ENCODE measurements at regions not wholly inside any gene's neighbourhood (a gene's known extent, or its start where the extent isn't known, plus 50 kb on each side); places are given as distances from the start of the nearest gene placed in this dataset.

DNA sequence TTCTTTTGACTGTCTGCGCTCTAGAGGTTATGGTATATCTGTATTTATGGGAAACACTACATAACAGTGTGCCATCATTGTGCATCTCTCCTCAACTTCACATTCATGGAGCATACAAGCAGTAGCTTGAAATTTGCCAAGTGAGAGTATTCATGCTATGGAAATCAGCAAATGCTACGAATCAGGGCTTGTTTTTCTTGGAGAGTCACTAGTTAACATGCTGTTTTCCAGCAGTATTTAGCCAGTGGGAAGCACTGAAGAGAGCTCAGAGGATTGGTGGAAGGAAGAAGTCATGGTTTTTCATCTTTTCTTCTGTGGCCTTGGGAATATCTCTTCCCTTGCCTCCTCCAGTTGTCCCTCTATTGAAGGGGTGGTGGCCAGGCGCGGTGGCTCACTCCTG is 303.0 kb downstream of the PSAT1 start:
- Mint-ChIP-seq H3K9me3 (no peaks in the 10 kb centered on the region), H3K4me1 (ENCODE audit: low read depth) (no peaks in the 10 kb centered on the region), H3K36me3 (ENCODE audit: low read depth) (no peaks in the 10 kb centered on the region), H3K27ac (no peak overlapping the region), H3K4me3 (no peak overlapping the region), H3K27me3 (ENCODE audit: low read depth) (no peaks in the 10 kb centered on the region)

DNA sequence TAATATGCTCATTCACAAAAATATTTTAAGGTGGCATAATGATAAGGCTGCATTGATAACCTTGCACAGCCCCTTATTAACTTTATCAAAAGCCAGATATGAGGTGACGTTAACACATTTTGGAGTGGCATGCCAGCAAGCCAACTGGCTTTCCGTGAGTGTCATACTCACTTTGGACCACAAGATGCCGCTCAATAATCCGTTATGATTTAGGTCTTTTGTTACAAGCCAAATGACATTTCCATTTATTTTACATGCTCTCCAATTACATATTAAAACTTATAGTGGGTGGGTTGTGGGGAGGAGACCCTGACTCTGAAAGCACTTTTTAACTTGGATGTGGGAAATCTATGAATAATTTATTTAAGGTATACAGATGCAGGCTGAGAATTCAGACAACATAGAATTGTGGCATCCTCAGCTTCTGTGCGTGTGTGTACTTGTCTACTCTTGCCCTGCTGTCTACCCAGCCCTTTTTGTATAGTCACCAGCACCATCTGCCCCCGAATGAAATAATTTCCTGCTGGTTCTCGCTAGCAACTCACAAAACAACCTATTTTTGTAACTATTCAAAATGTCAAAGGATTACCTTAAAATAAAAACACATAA is 305.1 kb downstream of the PSAT1 start:
- Mint-ChIP-seq H3K27ac (no peak overlapping the region), H3K4me1 (ENCODE audit: low read depth) (no peaks in the 10 kb centered on the region), H3K9me3 (no peaks in the 10 kb centered on the region), H3K36me3 (ENCODE audit: low read depth) (no peaks in the 10 kb centered on the region), H3K27me3 (ENCODE audit: low read depth) (no peaks in the 10 kb centered on the region), H3K4me3 (no peak overlapping the region)

GRCh38 chr9:78605041-78606000 is 308.4 kb downstream of the PSAT1 start:
- H3K27ac Mint-ChIP-seq: no peak overlapping the region
- no peaks in the 10 kb centered on the region for H3K27me3 Mint-ChIP-seq (ENCODE audit: low read depth)
- H3K36me3 Mint-ChIP-seq (ENCODE audit: low read depth): no peaks in the 10 kb centered on the region
- no peak overlapping the region for H3K4me3 Mint-ChIP-seq
- H3K9me3 Mint-ChIP-seq: no peaks in the 10 kb centered on the region
- H3K4me1 Mint-ChIP-seq (ENCODE audit: low read depth): no peaks in the 10 kb centered on the region

- H3K27me3 Mint-ChIP-seq (ENCODE audit: low read depth): no peaks in the 10 kb centered on the region
Observed at GRCh38 chr9:78606001-78606379, 309.1 kb downstream of the PSAT1 start.

GRCh38 chr9:78607853-78608252 is 310.9 kb downstream of the PSAT1 start:
- no peak overlapping the region for H3K27ac Mint-ChIP-seq
- no peaks in the 10 kb centered on the region for H3K36me3 Mint-ChIP-seq (ENCODE audit: low read depth)
- H3K4me3 Mint-ChIP-seq: no peak overlapping the region
- no peaks in the 10 kb centered on the region for H3K27me3 Mint-ChIP-seq (ENCODE audit: low read depth)
- no peaks in the 10 kb centered on the region for H3K4me1 Mint-ChIP-seq (ENCODE audit: low read depth)
- no peaks in the 10 kb centered on the region for H3K9me3 Mint-ChIP-seq

More at GRCh38 chr9:78606001-78606379, 309.1 kb downstream of the PSAT1 start:
- H3K4me3 Mint-ChIP-seq: no peak overlapping the region
- no peak overlapping the region for H3K27ac Mint-ChIP-seq
- no peaks in the 10 kb centered on the region for H3K9me3 Mint-ChIP-seq
- no peaks in the 10 kb centered on the region for H3K36me3 Mint-ChIP-seq (ENCODE audit: low read depth)
- H3K4me1 Mint-ChIP-seq (ENCODE audit: low read depth): no peaks in the 10 kb centered on the region

DNA sequence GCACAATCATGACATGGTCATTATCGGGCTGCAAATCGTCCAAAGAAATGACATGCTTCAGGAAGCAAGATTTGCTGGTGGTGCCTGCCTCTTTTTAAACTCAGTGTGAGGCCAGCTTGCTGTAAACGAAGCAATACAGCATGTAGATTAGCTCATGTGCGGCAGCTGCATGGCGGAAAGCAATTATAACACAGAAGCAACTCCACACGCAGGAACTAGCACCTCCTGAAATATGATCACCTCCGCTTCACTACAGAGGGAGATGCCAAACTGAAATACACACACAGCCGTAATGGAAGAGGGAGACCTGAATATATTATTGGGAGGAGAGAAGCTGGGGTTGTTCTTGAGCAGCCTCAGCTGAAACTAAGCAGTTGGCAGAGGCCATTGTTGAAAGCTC is 312.5 kb downstream of the PSAT1 start:
- Mint-ChIP-seq H3K27me3 (ENCODE audit: low read depth) (no peaks in the 10 kb centered on the region), H3K36me3 (ENCODE audit: low read depth) (no peaks in the 10 kb centered on the region), H3K27ac (no peak overlapping the region), H3K4me3 (no peak overlapping the region), H3K4me1 (ENCODE audit: low read depth) (no peaks in the 10 kb centered on the region), H3K9me3 (no peaks in the 10 kb centered on the region)

DNA sequence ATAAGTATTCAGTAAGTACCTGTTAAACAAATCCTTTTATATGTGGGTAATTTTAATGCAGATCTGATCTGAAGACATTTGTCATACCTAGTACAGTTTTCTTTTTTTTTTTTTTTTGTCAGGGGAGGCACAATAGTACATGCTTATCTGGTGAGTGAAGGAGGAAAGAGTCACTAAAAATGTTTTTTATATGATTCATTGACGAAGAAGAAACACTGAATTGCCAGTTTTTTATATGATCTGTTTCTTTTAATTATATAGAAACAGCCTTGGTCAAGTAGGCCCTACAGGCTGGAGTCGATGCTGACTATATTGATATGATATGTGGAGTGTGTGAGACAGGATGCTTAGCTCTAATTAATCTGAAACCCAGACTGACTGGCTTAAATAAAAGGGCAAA is 315.2 kb downstream of the PSAT1 start:
- no peaks in the 10 kb centered on the region for H3K36me3 Mint-ChIP-seq (ENCODE audit: low read depth)
- no peaks in the 10 kb centered on the region for H3K4me1 Mint-ChIP-seq (ENCODE audit: low read depth)
- no peak overlapping the region for H3K4me3 Mint-ChIP-seq
- H3K27ac Mint-ChIP-seq: no peak overlapping the region
- H3K27me3 Mint-ChIP-seq (ENCODE audit: low read depth): no peaks in the 10 kb centered on the region
- no peaks in the 10 kb centered on the region for H3K9me3 Mint-ChIP-seq

GRCh38 chr9:78613006-78613405 is 316.1 kb downstream of the PSAT1 start:
- Mint-ChIP-seq H3K27ac (no peak overlapping the region), H3K9me3 (no peaks in the 10 kb centered on the region), H3K36me3 (ENCODE audit: low read depth) (no peaks in the 10 kb centered on the region), H3K27me3 (ENCODE audit: low read depth) (no peaks in the 10 kb centered on the region), H3K4me1 (ENCODE audit: low read depth) (no peaks in the 10 kb centered on the region), H3K4me3 (no peak overlapping the region)

DNA sequence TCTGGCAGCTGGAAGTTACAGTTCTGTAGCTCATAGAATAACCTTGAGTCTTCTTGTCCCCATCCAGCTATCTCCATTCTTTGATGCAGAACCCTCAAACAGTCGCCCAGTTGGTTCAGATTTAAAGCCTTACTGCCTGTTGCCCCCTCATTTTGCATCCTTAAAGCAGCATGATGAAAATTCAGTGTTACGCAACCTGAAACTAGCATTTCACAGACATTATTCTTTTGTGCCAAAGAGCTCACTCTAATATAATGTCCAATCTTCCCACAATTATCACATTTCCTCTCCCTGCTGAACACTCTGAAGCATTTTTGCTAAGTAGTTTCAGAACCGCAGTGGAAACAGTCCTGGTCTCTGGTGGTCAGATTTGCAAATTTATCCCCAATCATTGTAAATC is 318.0 kb downstream of the PSAT1 start:
- no peak overlapping the region for H3K27ac Mint-ChIP-seq
- H3K36me3 Mint-ChIP-seq (ENCODE audit: low read depth): no peaks in the 10 kb centered on the region
- H3K4me1 Mint-ChIP-seq (ENCODE audit: low read depth): no peaks in the 10 kb centered on the region
- H3K9me3 Mint-ChIP-seq: no peaks in the 10 kb centered on the region
- no peaks in the 10 kb centered on the region for H3K27me3 Mint-ChIP-seq (ENCODE audit: low read depth)
- no peak overlapping the region for H3K4me3 Mint-ChIP-seq

- Mint-ChIP-seq H3K27ac (no peak overlapping the region), H3K27me3 (ENCODE audit: low read depth) (no peaks in the 10 kb centered on the region), H3K4me1 (ENCODE audit: low read depth) (no peaks in the 10 kb centered on the region), H3K36me3 (ENCODE audit: low read depth) (no peaks in the 10 kb centered on the region), H3K9me3 (no peaks in the 10 kb centered on the region), H3K4me3 (no peak overlapping the region)
Observed at GRCh38 chr9:78615372-78615771, 318.4 kb downstream of the PSAT1 start.

DNA sequence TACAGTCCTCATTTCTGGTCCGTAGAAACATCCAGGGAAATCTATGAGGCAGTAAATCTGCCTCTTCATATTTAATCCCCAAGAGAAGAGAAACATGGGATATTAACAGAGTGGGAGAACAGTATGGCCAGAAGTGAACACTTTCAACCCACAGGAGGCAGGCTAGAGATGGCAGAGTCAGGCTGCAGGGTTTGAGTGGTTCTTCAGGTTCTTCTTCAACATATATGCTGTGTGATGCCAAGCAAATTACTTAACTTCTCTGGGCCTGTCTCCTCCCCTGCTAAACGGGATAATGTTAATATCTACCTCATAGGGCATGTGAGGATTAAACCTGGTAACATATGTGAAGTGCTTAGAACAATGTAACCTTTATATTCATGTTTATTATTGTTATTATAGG is 321.8 kb downstream of the PSAT1 start:
- Mint-ChIP-seq H3K4me1 (ENCODE audit: low read depth) (no peaks in the 10 kb centered on the region), H3K9me3 (no peaks in the 10 kb centered on the region), H3K27me3 (ENCODE audit: low read depth) (no peaks in the 10 kb centered on the region), H3K4me3 (no peak overlapping the region), H3K27ac (no peak overlapping the region), H3K36me3 (ENCODE audit: low read depth) (no peaks in the 10 kb centered on the region)

DNA sequence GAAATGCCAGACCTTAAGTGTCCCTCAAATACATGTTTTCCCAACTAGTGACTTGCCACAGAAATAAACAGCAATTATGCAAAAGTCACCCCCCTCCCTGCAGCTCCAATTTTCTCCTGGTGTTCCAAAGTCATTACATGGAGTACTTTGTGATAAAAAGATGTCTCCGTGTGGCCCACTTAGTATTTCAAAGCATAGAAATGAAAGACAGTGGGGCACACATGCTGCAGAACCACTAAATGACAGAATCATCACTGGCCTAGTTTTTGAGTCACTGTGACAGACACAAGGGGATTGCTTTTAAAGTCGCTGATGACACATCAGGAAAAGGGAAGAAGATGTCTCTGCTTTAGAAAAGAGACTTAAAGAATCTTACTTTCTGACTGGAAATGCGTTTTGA is 323.4 kb downstream of the PSAT1 start:
- H3K27me3 Mint-ChIP-seq (ENCODE audit: low read depth): no peaks in the 10 kb centered on the region
- no peak overlapping the region for H3K4me3 Mint-ChIP-seq
- no peaks in the 10 kb centered on the region for H3K9me3 Mint-ChIP-seq
- no peak overlapping the region for H3K27ac Mint-ChIP-seq
- no peaks in the 10 kb centered on the region for H3K4me1 Mint-ChIP-seq (ENCODE audit: low read depth)
- no peaks in the 10 kb centered on the region for H3K36me3 Mint-ChIP-seq (ENCODE audit: low read depth)

DNA sequence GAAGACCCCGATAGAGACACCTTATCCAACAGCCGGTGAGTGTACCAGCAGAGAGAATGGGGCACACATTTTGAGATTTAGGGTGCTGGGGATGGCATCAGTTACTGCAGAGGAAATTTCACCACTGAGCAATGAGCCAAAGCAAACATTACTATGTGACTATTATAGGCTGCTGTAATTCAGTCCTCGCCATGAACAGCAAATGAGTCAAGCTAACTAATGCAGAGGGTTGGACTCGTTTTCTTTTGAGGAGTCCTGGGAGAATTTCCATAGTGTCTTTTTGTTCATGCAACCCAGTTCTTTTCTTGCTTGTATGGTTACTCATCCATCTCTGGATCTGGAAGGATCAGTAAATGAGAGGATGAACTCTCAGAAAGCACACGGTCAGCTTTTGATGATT is 323.8 kb downstream of the PSAT1 start:
- Mint-ChIP-seq H3K27ac (no peak overlapping the region), H3K4me1 (ENCODE audit: low read depth) (no peaks in the 10 kb centered on the region), H3K9me3 (no peaks in the 10 kb centered on the region), H3K27me3 (ENCODE audit: low read depth) (no peaks in the 10 kb centered on the region), H3K4me3 (no peak overlapping the region), H3K36me3 (ENCODE audit: low read depth) (no peaks in the 10 kb centered on the region)

DNA sequence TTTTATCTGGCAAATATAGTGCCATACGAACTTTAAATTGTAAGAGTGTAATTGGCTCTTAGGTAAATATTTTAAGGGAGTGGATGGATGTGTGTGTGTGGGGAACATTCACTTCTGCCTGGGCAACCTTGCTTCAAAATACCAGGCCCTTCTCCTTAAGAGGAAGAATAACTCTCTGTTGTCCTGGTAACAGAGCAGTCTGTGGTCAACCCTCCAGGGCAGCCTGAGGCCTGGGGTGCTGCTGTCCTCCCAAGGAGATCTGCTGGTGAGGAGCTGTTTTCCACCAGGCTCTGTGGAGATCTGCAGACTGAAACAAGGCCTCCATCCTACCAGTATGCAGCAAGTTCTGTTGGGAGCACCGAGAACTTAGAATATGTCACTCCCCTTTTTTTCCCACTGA is 325.2 kb downstream of the PSAT1 start:
- no peaks in the 10 kb centered on the region for H3K27me3 Mint-ChIP-seq (ENCODE audit: low read depth)
- H3K9me3 Mint-ChIP-seq: no peaks in the 10 kb centered on the region
- H3K36me3 Mint-ChIP-seq (ENCODE audit: low read depth): no peaks in the 10 kb centered on the region
- H3K4me1 Mint-ChIP-seq (ENCODE audit: low read depth): no peaks in the 10 kb centered on the region
- H3K27ac Mint-ChIP-seq: no peak overlapping the region
- no peak overlapping the region for H3K4me3 Mint-ChIP-seq

DNA sequence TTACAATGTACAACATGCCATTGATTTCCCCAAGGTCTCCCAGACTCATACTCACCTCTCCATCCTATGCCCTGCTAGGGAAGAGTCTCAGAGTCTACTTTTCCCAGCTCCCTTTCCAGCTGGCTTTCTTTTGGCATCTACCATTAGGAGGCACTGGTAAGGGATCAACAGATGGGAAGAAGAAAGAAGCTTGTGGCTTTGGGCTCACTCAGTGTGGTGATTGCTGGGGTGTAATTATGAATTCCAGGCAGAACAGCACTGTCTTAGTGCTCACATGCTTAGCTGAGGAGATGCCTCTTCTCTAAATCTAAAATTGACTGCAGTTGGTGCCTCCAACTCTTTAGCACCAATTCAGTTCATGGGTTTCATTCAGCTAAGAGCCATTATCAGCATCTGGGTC is 330.0 kb downstream of the PSAT1 start:
- H3K9me3 Mint-ChIP-seq: no peaks in the 10 kb centered on the region
- H3K27ac Mint-ChIP-seq: no peak overlapping the region
- no peak overlapping the region for H3K4me3 Mint-ChIP-seq
- no peaks in the 10 kb centered on the region for H3K36me3 Mint-ChIP-seq (ENCODE audit: low read depth)
- H3K4me1 Mint-ChIP-seq (ENCODE audit: low read depth): no peaks in the 10 kb centered on the region
- no peaks in the 10 kb centered on the region for H3K27me3 Mint-ChIP-seq (ENCODE audit: low read depth)

All from T-helper 1 cell treated with Interleukin-12 subunit alpha and Interleukin-12 subunit beta and Interleukin-4 antibody, amounts not matched to agents 30 μg/mL and 1 μg/mL, for 36 hours (primary cell).